ENCODE measurements at regions not wholly inside any gene's neighbourhood (a gene's known extent, or its start where the extent isn't known, plus 50 kb on each side); places are given as distances from the start of the nearest gene placed in this dataset.
"Not testable (repeated sequence)": the region's sequence is repeated elsewhere in the genome, so short reads cannot be mapped to it uniquely, and the experiment has no call there.

- no peak for DNase-seq (ENCODE audit: low read depth, low spot score)
These were observed 368.8 kb downstream of the ADCYAP1 start for GRCh38 chr18:1273469-1273868.

- no peak for DNase-seq (ENCODE audit: low read depth, low spot score)
These were observed 387.5 kb downstream of the ADCYAP1 start for GRCh38 chr18:1292167-1292566.

- no peak for DNase-seq (ENCODE audit: low read depth, low spot score)
These were observed 389.6 kb downstream of the ADCYAP1 start for GRCh38 chr18:1294229-1294628.

GRCh38 chr18:1296237-1296636 lies 391.6 kb downstream of the ADCYAP1 start:
- no peak for DNase-seq (ENCODE audit: low read depth, low spot score)

GRCh38 chr18:1302861-1303260 lies 398.2 kb downstream of the ADCYAP1 start:
- DNase-seq (ENCODE audit: low read depth, low spot score): no peak

- DNase-seq (ENCODE audit: low read depth, low spot score): no peak
These were observed 399.8 kb downstream of the ADCYAP1 start for GRCh38 chr18:1304392-1304992.

GRCh38 chr18:1306641-1307040 lies 402.0 kb downstream of the ADCYAP1 start:
- DNase-seq (ENCODE audit: low read depth, low spot score): no peak

- no peak for DNase-seq (ENCODE audit: low read depth, low spot score)
These were observed 404.0 kb downstream of the ADCYAP1 start for GRCh38 chr18:1308686-1309085.

GRCh38 chr18:1311376-1311775 lies 406.7 kb downstream of the ADCYAP1 start:
- DNase-seq (ENCODE audit: low read depth, low spot score): no peak

GRCh38 chr18:1335345-1335744 lies 430.7 kb downstream of the ADCYAP1 start:
- DNase-seq (ENCODE audit: low read depth, low spot score): not testable (repeated sequence)

GRCh38 chr18:1350931-1351450 lies 446.3 kb downstream of the ADCYAP1 start:
- DNase-seq (ENCODE audit: low read depth, low spot score): no peak

GRCh38 chr18:1353025-1353424 lies 448.4 kb downstream of the ADCYAP1 start:
- no peak for DNase-seq (ENCODE audit: low read depth, low spot score)

- no peak for DNase-seq (ENCODE audit: low read depth, low spot score)
These were observed 453.1 kb downstream of the ADCYAP1 start for GRCh38 chr18:1357724-1358123.

- DNase-seq (ENCODE audit: low read depth, low spot score): no peak
These were observed 457.3 kb downstream of the ADCYAP1 start for GRCh38 chr18:1361936-1362335.

GRCh38 chr18:1370552-1370951 lies 465.9 kb downstream of the ADCYAP1 start:
- DNase-seq (ENCODE audit: low read depth, low spot score): no peak

GRCh38 chr18:1371724-1372123 lies 467.1 kb downstream of the ADCYAP1 start:
- DNase-seq (ENCODE audit: low read depth, low spot score): no peak

GRCh38 chr18:1383465-1383864 lies 478.8 kb downstream of the ADCYAP1 start:
- DNase-seq (ENCODE audit: low read depth, low spot score): no peak

GRCh38 chr18:1388468-1388867 lies 483.8 kb downstream of the ADCYAP1 start:
- DNase-seq (ENCODE audit: low read depth, low spot score): not testable (repeated sequence)

GRCh38 chr18:1392046-1392445 lies 487.4 kb downstream of the ADCYAP1 start:
- DNase-seq (ENCODE audit: low read depth, low spot score): no peak

- DNase-seq (ENCODE audit: low read depth, low spot score): no peak
These were observed 488.4 kb downstream of the ADCYAP1 start for GRCh38 chr18:1392865-1393734.

GRCh38 chr18:1393929-1394328 lies 489.3 kb downstream of the ADCYAP1 start:
- DNase-seq (ENCODE audit: low read depth, low spot score): no peak

- no peak for DNase-seq (ENCODE audit: low read depth, low spot score)
These were observed 489.8 kb downstream of the ADCYAP1 start for GRCh38 chr18:1394426-1394825.

- DNase-seq (ENCODE audit: low read depth, low spot score): no peak
These were observed 490.3 kb downstream of the ADCYAP1 start for GRCh38 chr18:1394966-1395365.

All from activated CD4-positive, CD25-positive, alpha-beta regulatory T cell treated with anti-CD3 and anti-CD28 coated beads, Interleukin-2, amount 50 U/mL, for 16 hours (primary cell).